ENCODE measurements at regions not wholly inside any gene's neighbourhood (a gene's known extent, or its start where the extent isn't known, plus 50 kb on each side); places are given as distances from the start of the nearest gene placed in this dataset.

GRCh38 chr1:209063767-209064659, 519.5 kb upstream of the CAMK1G start:
- no peaks in the 10 kb centered on the region for H3K36me3 ChIP-seq
- H3K9me3 ChIP-seq, result no peaks in the 10 kb centered on the region
- intact Hi-C loops (cut with DNase I; ENCODE audit: low total_unique reads), result no loop called here
- TF ChIP-seq POLR2AphosphoS5 (IDR thresholded peaks at IDR 0.05), result no peak
- TF ChIP-seq EP300 (IDR thresholded peaks at IDR 0.05; ENCODE audit: low read depth), result no peak
- no peak for TF ChIP-seq CTCF (IDR thresholded peaks at IDR 0.05)
- no peak for TF ChIP-seq POLR2A (IDR thresholded peaks at IDR 0.05)
- 68 to 75% methylated on average over 3 to 13 of the region's 13 CpGs for WGBS, 2 donors (ENCODE audit: low coverage in 1 of 2)
- no peak overlapping the region for H3K4me3 ChIP-seq
- no peaks in the 10 kb centered on the region for H3K27me3 ChIP-seq
- DNase-seq, result no peak
- H3K27ac ChIP-seq, result no peak overlapping the region
- in situ Hi-C loops (cut with MboI; ENCODE audit: low pct_ligation_motif_present in 1 of 4, low pct_unique_long_range_greater_than_20kb in 1 of 4, low sequenced_read_pairs in 3 of 4), result no loop called here
- peaks cover 0 to 2% (median 0%) of the 10 kb centered on the region in 4 donors for H3K4me1 ChIP-seq

DNA sequence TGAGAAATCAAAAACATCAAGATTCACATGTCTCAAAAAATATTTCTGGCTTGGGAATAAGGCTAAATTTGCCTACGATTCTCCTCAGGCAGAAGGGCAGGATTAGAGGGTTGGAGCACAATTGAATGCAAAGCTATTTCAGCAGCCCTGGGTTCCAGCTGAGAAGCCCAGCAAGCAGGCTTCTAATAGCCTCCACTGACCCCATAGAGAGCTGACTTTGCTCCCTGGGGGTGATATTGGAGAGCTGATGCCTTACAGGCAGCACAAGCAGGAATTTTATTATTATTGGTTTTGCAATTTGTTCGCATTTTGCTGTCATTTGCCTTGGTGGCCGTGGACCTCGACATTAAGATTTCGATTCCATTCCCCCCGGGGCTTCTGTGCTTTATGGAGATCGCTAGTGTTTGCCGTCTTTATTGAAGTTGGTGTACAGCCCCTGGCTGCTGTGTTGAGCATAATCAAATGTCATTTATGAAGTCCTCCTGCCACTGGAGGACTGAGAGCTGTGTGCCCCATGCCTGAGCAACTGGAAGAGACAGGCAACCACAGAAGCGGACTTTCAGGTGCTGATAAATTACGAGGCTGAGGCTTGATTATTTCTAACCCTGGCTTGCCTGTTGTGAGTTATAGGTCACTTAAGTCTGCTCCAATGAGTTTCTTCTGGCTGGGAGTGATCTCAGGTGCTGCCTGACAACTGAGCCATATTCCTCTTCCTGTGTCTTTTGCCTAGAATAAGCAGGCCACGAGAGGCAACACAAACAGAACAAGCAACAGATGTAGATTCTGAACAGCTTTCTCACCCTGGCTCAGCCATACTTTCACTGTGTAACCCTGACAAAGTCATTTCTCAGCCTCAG, 518.4 kb upstream of the CAMK1G start:
- DNase-seq, result no peak
- Histone ChIP-seq H3K4me1 (peaks cover 0 to 4% (median 0%) of the 10 kb centered on the region in 4 donors), H3K27me3 (no peaks in the 10 kb centered on the region), H3K9me3 (no peaks in the 10 kb centered on the region), H3K4me3 (no peak overlapping the region), H3K36me3 (no peaks in the 10 kb centered on the region), H3K27ac (no peak overlapping the region)
- intact Hi-C loops (cut with DNase I; ENCODE audit: low total_unique reads), result no loop called here
- in situ Hi-C loops (cut with MboI; ENCODE audit: low pct_ligation_motif_present in 1 of 4, low pct_unique_long_range_greater_than_20kb in 1 of 4, low sequenced_read_pairs in 3 of 4), result no loop called here
- TF ChIP-seq POLR2AphosphoS5 (IDR thresholded peaks at IDR 0.05) (no peak), EP300 (IDR thresholded peaks at IDR 0.05; ENCODE audit: low read depth) (no peak), CTCF (IDR thresholded peaks at IDR 0.05) (no peak), POLR2A (IDR thresholded peaks at IDR 0.05) (no peak)
- 78 to 82% methylated on average over 3 to 11 of the region's 11 CpGs for WGBS, 2 donors (ENCODE audit: low coverage in 1 of 2)

DNA sequence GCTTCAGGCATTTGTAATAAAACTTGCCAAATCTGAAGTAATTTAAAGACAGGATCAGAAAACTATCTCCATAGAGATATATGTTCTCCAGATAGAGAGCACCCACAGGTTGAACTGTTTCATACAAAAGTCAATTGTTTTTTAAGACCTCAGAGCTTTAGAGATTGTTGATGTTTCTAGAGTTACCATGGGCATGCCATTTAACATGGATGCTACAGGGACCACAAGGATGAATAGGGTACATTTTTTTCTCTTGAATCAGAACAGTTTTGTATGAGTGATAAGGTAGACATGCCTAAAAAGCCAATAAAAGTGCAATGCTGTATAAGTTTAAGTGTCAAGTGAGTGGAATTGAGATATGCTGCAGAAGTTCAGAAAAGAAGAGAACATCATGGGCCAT, 511.0 kb upstream of the CAMK1G start:
- TF ChIP-seq POLR2AphosphoS5 (IDR thresholded peaks at IDR 0.05) (no peak), EP300 (IDR thresholded peaks at IDR 0.05; ENCODE audit: low read depth) (no peak), POLR2A (IDR thresholded peaks at IDR 0.05) (no peak), CTCF (IDR thresholded peaks at IDR 0.05) (no peak)
- Histone ChIP-seq H3K4me3 (no peak overlapping the region), H3K27ac (no peak overlapping the region), H3K9me3 (no peaks in the 10 kb centered on the region), H3K4me1 (peaks cover 0 to 4% (median 0%) of the 10 kb centered on the region in 4 donors), H3K36me3 (no peaks in the 10 kb centered on the region), H3K27me3 (no peaks in the 10 kb centered on the region)
- intact Hi-C loops (cut with DNase I; ENCODE audit: low total_unique reads), result no loop called here
- in situ Hi-C loops (cut with MboI; ENCODE audit: low pct_ligation_motif_present in 1 of 4, low pct_unique_long_range_greater_than_20kb in 1 of 4, low sequenced_read_pairs in 3 of 4), result no loop called here
- DNase-seq, result no peak

DNA sequence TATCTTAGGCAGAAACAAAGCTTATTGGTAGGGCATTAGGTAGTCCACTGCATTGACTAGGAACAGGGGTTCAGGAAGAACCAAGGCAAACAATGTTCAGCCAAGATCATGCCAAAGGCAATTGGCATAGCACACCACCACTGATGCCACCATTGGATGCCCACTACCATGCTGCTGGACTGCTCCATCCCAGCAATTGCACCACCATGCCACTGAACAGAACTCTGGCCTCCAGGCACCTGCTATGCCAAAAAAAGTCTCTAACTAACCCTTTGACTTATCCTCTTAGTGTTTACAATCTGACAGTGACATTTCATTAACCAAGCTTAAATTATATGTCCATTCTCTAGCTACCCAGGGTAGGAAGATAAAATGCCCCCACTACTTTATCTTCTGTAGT, 509.6 kb upstream of the CAMK1G start:
- in situ Hi-C loops (cut with MboI; ENCODE audit: low pct_ligation_motif_present in 1 of 4, low pct_unique_long_range_greater_than_20kb in 1 of 4, low sequenced_read_pairs in 3 of 4), result no loop called here
- no peaks in the 10 kb centered on the region for H3K27me3 ChIP-seq
- intact Hi-C loops (cut with DNase I; ENCODE audit: low total_unique reads), result no loop called here
- no peak for DNase-seq
- no peaks in the 10 kb centered on the region for H3K9me3 ChIP-seq
- no peaks in the 10 kb centered on the region for H3K36me3 ChIP-seq
- TF ChIP-seq POLR2AphosphoS5 (IDR thresholded peaks at IDR 0.05) (no peak), POLR2A (IDR thresholded peaks at IDR 0.05) (no peak), CTCF (IDR thresholded peaks at IDR 0.05) (no peak), EP300 (IDR thresholded peaks at IDR 0.05; ENCODE audit: low read depth) (no peak)
- no peak overlapping the region for H3K27ac ChIP-seq
- peaks cover 0 to 3% (median 0%) of the 10 kb centered on the region in 4 donors for H3K4me1 ChIP-seq
- no peak overlapping the region for H3K4me3 ChIP-seq
